ENCODE measurements at regions not wholly inside any gene's neighbourhood (a gene's known extent, or its start where the extent isn't known, plus 50 kb on each side); places are given as distances from the start of the nearest gene placed in this dataset.

- TF ChIP-seq EP300 (IDR thresholded peaks at IDR 0.05), result no peak
- no peak for TF ChIP-seq POLR2AphosphoS5 (IDR thresholded peaks at IDR 0.05)
Observed at GRCh38 chr6:19394051-19394450, 443.1 kb upstream of the ID4 start.

Data from upper lobe of left lung (tissue), 4 donors.